ENCODE measurements at regions not wholly inside any gene's neighbourhood (a gene's known extent, or its start where the extent isn't known, plus 50 kb on each side); places are given as distances from the start of the nearest gene placed in this dataset.

DNA sequence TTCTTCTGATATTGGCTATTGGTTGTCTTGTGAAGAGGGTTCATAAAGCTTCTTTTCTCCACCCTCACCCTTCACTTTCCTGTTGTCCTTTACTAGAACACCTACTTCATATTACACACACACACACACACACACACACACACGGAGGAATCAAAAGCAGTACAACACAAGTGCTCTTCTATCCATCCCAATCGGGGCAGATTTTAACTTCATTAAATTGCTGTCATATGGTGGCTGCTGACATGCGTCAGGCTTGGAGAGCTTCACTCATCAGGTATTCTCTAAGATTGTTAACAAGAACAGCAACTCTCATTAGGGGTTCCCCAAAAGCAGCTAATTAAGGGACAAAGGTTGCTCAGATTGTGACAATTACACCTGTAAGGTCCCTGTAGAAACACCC is 239.1 kb upstream of the MEIS2 start:
- no peak for ATAC-seq (ENCODE audit: low read depth)
- Mint-ChIP-seq H3K27ac (no peak overlapping the region), H3K4me1 (no peaks in the 10 kb centered on the region), H3K4me3 (no peak overlapping the region), H3K36me3 (no peaks in the 10 kb centered on the region), H3K9me3 (peaks cover 2% of the 10 kb centered on the region), H3K27me3 (no peaks in the 10 kb centered on the region)
- DNase-seq (ENCODE audit: low spot score in 2 of 2), result no peak

DNA sequence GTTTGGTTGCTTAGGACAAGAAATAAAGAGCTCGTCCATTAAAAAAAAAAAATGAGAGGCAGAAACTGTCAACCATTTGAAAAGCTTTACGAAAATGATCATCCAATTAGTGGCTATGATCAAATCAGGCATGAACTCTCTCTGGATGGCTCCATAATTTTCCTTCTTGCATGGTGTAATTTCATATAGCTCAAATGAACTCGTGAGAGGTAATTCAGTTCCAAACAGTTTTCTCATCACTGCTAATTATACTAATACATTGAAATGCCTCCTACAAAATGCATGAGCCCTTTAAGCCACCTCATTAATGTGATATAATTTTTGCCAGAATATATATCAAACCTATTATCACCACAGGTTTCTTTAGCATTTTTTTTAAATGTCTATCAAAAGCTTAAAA is 239.5 kb upstream of the MEIS2 start:
- Mint-ChIP-seq H3K4me1 (no peaks in the 10 kb centered on the region), H3K36me3 (no peaks in the 10 kb centered on the region)
- no peak for ATAC-seq (ENCODE audit: low read depth)

DNA sequence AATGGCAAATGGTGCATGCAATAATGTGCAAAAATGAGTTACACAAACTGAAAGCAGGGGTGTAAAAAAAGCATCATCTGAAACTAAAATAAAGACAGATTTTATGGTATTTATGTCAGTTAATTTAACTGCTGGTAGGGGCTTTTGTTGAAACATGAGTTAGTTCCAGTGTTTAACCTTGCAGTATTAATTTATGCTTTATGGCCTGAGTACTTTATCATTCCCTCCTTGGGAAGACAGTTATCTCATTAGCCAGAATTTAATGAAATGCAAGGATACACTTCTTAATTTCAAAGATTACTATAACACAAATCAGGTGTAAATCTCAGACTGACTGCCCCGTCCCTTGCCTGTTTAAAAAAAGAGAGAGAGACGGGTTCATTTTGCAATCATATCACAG is 240.1 kb upstream of the MEIS2 start:
- H3K36me3 Mint-ChIP-seq, result no peaks in the 10 kb centered on the region
- no peaks in the 10 kb centered on the region for H3K27me3 Mint-ChIP-seq
- no peak for DNase-seq (ENCODE audit: low spot score in 2 of 2)
- no peak overlapping the region for H3K4me3 Mint-ChIP-seq
- H3K27ac Mint-ChIP-seq, result no peak overlapping the region
- no peaks in the 10 kb centered on the region for H3K4me1 Mint-ChIP-seq
- ATAC-seq (ENCODE audit: low read depth), result no peak
- H3K9me3 Mint-ChIP-seq, result no peaks in the 10 kb centered on the region

More for the DNA sequence above, 239.5 kb upstream of the MEIS2 start:
- Mint-ChIP-seq H3K27me3 (no peaks in the 10 kb centered on the region), H3K4me3 (no peak overlapping the region), H3K27ac (no peak overlapping the region), H3K9me3 (peaks cover 2% of the 10 kb centered on the region)
- no peak for DNase-seq (ENCODE audit: low spot score in 2 of 2)

DNA sequence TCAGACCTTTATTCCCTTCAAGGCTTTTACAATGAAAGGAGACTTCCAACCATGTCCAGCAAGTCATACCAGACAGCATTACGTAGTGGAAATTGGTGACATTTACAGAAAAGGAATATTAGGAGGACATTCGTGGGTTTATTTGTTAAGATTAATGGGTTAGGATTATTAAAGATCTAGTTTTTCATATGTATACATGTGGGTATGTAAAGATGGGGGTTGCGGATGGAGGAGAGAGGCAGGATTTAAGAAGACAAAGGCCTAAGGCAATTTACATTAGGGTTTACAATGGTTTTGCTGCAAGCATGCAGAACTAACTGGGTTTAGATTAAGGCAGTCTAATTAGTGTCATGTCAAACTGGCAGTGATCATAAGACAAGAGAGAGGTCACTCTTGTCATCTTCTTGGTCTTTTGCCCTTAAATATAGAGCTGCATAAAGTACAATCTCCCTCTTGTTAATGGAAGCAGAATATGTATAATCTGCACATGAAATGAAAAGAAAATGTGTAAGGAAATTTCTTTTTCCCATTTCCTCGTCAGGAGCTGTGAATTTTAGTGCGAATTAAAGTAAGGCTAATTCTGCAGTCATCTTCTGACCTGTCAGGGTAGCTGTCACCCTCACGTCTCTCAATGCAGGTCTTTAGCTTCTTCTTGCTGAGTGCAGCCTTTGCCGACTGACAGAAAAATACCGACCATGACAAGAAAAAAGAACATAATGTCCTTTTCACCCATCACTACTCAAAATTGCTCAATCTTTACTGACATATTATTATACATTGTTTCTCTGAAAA is 258.9 kb upstream of the MEIS2 start:
- no peak overlapping the region for H3K27ac Mint-ChIP-seq
- peaks cover 3% of the 10 kb centered on the region for H3K9me3 Mint-ChIP-seq
- ATAC-seq (ENCODE audit: low read depth), result no peak
- DNase-seq (ENCODE audit: low spot score in 2 of 2), result no peak
- H3K4me1 Mint-ChIP-seq, result no peaks in the 10 kb centered on the region
- H3K4me3 Mint-ChIP-seq, result no peak overlapping the region
- H3K27me3 Mint-ChIP-seq, result no peaks in the 10 kb centered on the region
- H3K36me3 Mint-ChIP-seq, result no peaks in the 10 kb centered on the region

DNA sequence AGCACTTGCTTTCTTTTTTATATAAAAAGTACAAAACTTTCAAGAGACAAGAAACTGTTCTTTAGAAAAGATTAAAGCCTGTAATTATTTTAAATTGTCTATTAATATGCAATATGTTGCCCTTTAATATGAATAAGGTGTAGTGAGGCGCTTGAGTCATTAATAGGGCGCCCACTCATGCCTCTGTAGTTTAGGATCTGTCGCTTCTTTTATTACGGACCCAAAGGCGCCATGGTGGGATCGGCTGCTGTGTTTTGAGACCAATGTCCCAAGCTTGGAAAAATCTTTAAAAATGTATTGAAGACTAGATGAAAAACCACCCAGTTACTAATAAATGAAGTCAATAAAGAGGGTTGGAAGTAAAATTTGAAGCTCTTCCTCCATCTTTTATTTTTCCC is 259.5 kb upstream of the MEIS2 start:
- H3K36me3 Mint-ChIP-seq, result no peaks in the 10 kb centered on the region
- H3K27ac Mint-ChIP-seq, result no peak overlapping the region
- H3K9me3 Mint-ChIP-seq, result peaks cover 3% of the 10 kb centered on the region
- DNase-seq (ENCODE audit: low spot score in 2 of 2), result no peak
- ATAC-seq (ENCODE audit: low read depth), result no peak
- no peaks in the 10 kb centered on the region for H3K4me1 Mint-ChIP-seq
- H3K4me3 Mint-ChIP-seq, result no peak overlapping the region
- no peaks in the 10 kb centered on the region for H3K27me3 Mint-ChIP-seq

DNA sequence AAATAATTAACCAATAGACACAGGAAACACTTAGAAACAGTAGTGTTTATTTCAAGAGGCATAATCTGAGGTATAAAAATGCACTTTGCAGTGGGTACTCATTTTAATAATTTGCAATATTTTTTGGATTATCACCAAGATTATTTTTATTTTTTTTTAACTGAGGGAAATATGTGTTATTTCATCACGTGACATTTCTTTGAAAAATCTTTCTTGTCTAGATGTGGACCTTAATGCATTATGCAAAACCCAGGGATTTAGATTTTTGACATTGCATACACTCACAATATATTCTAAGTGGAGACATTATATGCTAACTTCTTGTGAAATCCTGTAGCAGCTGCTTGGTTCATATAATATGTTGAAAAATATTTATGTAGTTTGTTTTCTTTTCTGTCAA is 260.4 kb upstream of the MEIS2 start:
- no peak overlapping the region for H3K4me3 Mint-ChIP-seq
- ATAC-seq (ENCODE audit: low read depth), result no peak

DNA sequence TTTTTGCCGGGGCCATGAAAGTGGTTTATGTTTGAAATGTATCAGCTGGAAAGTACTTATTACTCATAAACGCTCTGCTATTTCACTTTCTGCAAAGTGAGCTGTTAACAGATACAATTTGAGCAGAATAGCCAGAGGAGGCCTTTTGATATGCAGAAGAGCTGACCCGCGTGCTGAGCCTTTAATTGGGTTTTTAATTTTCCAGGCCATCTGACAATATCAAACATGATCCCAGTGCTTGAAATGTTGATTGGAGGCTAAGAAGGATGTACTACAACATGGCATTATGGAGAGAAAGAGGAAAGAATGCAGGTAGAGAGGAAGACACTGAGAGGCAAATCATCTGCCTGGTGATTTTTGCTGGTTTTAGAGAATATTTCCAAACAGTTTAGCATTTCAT is 261.3 kb upstream of the MEIS2 start:
- Mint-ChIP-seq H3K36me3 (no peaks in the 10 kb centered on the region), H3K4me1 (no peaks in the 10 kb centered on the region), H3K9me3 (peaks cover 3% of the 10 kb centered on the region), H3K4me3 (no peak overlapping the region), H3K27ac (no peak overlapping the region), H3K27me3 (no peaks in the 10 kb centered on the region)
- no peak for DNase-seq (ENCODE audit: low spot score in 2 of 2)
- no peak for ATAC-seq (ENCODE audit: low read depth)

More for the DNA sequence above, 260.4 kb upstream of the MEIS2 start:
- Mint-ChIP-seq H3K27me3 (no peaks in the 10 kb centered on the region), H3K4me1 (no peaks in the 10 kb centered on the region), H3K27ac (no peak overlapping the region), H3K36me3 (no peaks in the 10 kb centered on the region), H3K9me3 (peaks cover 2% of the 10 kb centered on the region)
- DNase-seq (ENCODE audit: low spot score in 2 of 2), result no peak

DNA sequence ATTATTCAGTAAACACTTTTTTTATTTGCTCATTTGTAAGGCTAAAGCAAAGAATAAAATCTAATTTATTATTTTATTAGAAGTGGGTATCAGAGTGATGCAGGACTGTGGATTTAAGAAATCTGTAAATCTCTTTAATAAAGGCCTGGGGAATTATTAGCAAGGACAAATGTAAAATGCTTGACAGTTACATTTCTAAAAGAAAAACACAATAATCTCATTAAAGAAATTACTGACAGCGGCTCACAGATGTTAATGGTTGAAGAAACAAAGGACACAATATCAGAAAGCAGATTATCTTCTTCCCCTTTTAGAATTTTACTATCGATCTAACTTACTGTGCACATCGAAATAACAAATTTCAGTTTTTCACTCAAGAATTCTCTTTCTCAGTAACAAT is 262.1 kb upstream of the MEIS2 start:
- no peaks in the 10 kb centered on the region for H3K36me3 Mint-ChIP-seq
- H3K27ac Mint-ChIP-seq, result no peak overlapping the region
- H3K27me3 Mint-ChIP-seq, result no peaks in the 10 kb centered on the region
- ATAC-seq (ENCODE audit: low read depth) (no peak), DNase-seq (ENCODE audit: low spot score in 2 of 2) (no peak)
- no peaks in the 10 kb centered on the region for H3K4me1 Mint-ChIP-seq
- peaks cover 3% of the 10 kb centered on the region for H3K9me3 Mint-ChIP-seq
- H3K4me3 Mint-ChIP-seq, result no peak overlapping the region

DNA sequence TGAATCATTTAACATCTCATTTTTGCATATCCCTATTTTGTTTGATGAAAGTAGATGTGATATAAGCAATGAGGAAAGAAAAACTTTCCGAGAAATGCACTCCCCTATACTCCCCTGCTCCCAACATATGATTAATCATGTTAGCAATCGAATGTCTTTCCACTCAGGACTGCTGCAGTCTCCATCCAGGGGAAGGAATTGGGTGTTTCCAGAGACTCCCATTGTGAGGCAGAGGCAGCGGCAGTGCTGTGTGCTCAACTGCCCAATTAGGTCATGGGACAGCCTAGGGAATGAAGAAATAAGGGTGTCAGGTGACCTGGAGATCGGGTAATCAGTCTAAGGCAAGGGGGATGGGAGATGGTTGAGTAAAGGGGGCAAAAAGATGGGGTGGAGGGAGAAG is 268.6 kb upstream of the MEIS2 start:
- Mint-ChIP-seq H3K36me3 (no peaks in the 10 kb centered on the region), H3K27ac (no peak overlapping the region), H3K27me3 (no peaks in the 10 kb centered on the region), H3K4me3 (no peak overlapping the region), H3K4me1 (no peaks in the 10 kb centered on the region), H3K9me3 (peaks cover 15% of the 10 kb centered on the region)
- ATAC-seq (ENCODE audit: low read depth), result no peak
- DNase-seq (ENCODE audit: low spot score in 2 of 2), result no peak

DNA sequence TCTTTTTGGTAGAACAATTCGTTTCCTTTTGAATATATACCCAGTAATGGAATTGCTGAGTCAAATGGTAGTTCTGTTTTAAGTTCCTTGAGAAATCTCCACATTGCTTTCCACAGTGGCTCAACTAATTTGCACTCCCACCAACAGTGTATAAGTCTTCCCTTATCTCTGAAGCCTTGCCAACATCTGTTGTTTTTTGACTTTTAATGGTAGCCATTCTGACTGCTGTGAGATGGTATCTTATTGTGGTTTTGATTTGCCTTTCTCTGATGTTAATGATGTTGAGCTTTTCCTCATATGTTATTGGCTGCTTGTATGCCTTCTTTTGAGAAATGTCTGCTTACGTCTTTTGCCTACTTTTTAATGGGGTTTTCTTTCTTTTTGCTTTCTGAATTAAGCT is 270.6 kb upstream of the MEIS2 start:
- no peak overlapping the region for H3K27ac Mint-ChIP-seq
- H3K36me3 Mint-ChIP-seq, result no peaks in the 10 kb centered on the region
- no peaks in the 10 kb centered on the region for H3K4me1 Mint-ChIP-seq
- peaks cover 15% of the 10 kb centered on the region for H3K9me3 Mint-ChIP-seq
- DNase-seq (ENCODE audit: low spot score in 2 of 2) (no peak), ATAC-seq (ENCODE audit: low read depth) (no peak)
- H3K4me3 Mint-ChIP-seq, result no peak overlapping the region
- H3K27me3 Mint-ChIP-seq, result no peaks in the 10 kb centered on the region

DNA sequence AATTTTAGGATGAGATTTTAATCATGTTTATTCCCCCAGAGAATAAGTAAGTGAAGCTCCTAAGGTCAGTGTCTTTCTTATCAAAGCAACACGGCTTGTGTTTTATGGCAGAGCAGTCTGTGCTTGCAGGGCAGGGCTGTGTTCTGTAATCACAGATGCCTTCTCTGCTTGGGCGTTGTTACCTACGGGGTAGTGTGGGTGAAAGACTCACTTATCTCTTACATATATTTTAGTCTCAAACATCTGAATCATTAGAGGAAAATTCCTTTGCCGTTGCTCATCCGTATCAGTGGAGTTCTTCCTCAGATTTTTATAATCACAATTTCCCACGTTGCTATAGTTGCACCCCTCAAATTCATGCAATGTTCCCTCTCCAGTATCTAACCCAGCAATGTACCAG is 271.7 kb upstream of the MEIS2 start:
- DNase-seq (ENCODE audit: low spot score in 2 of 2) (no peak), ATAC-seq (ENCODE audit: low read depth) (no peak)
- Mint-ChIP-seq H3K4me1 (no peaks in the 10 kb centered on the region), H3K4me3 (no peak overlapping the region), H3K27me3 (no peaks in the 10 kb centered on the region), H3K36me3 (no peaks in the 10 kb centered on the region), H3K9me3 (peaks cover 14% of the 10 kb centered on the region), H3K27ac (no peak overlapping the region)

DNA sequence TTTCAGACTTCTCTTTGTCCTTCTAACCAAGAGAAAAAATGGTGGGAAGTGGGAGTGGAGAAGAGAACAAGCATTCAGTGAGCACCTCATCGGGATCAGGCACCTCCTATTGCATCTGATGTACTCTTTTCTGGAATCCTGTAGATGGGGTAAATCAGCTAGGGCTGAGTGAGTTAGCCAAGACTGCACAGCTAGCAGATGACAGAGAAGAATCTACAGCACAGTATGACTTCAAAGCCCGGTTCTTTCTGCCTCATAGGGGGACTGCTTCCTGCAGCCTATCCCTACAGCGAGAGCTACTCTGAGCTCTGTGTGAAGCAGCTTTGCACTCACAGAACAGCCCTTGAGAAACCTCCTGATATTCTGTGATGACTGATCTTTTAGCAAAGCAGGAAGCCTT is 275.2 kb upstream of the MEIS2 start:
- Mint-ChIP-seq H3K27me3 (no peaks in the 10 kb centered on the region), H3K4me1 (no peaks in the 10 kb centered on the region), H3K9me3 (peaks cover 6% of the 10 kb centered on the region), H3K4me3 (no peak overlapping the region), H3K36me3 (no peaks in the 10 kb centered on the region), H3K27ac (no peak overlapping the region)
- no peak for ATAC-seq (ENCODE audit: low read depth)
- no peak for DNase-seq (ENCODE audit: low spot score in 2 of 2)

DNA sequence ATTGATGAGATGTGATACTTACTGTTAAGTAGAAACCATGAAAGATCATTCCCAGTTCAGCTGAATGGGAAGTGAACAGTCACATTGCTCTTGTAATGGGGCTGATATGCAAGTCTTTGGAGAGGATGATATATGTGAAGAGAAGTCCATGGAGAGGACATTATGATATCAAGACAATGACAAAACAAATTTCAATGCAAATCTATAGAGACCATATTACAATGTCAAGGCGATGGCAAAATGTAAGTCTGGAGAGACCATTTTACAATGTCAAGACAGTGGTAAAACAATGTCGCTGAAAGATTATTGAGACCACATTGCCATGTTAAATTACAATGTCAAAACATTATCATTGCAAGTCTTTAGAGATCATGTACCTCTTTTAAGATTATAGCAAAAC is 277.1 kb upstream of the MEIS2 start:
- Mint-ChIP-seq H3K4me1 (no peaks in the 10 kb centered on the region), H3K4me3 (no peak overlapping the region), H3K9me3 (peaks cover 4% of the 10 kb centered on the region), H3K36me3 (no peaks in the 10 kb centered on the region), H3K27ac (no peak overlapping the region), H3K27me3 (no peaks in the 10 kb centered on the region)
- DNase-seq (ENCODE audit: low spot score in 2 of 2), result no peak
- no peak for ATAC-seq (ENCODE audit: low read depth)

DNA sequence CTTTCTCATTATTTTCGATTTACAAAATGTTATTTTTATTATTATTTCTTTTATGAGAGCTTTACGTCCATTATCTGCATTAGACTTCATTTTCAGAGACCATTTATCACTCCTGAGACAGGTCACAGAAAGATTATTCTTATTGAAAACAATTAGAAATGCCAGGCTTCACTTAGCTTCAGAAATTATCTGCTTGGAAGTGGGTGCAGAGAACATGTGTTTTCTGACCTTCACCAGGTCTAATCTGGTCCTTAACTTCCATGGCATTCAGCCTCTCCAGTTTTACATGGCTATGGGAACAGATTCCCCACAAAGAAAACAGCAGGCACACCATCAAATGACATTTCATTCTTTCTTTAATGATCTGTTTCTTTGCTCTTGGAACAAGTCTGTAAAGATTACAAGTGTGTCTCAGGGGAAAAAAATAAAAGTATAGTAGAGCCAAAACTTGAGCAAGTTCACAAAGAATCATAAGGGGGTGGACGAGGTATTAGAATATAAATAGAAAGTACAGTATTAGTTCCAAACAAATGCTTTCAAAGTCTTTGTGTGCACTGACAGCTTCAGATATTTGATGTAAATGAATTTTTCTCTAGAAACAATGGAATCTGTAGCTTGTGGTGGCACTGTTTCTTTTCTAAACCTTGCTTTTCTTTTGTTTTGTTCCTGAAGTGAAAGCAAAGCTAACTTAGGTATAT is 294.2 kb upstream of the MEIS2 start:
- ATAC-seq (ENCODE audit: low read depth) (no peak), DNase-seq (ENCODE audit: low spot score in 2 of 2) (no peak)
- Mint-ChIP-seq H3K36me3 (no peaks in the 10 kb centered on the region), H3K27me3 (no peaks in the 10 kb centered on the region), H3K9me3 (peaks cover 8% of the 10 kb centered on the region), H3K27ac (no peak overlapping the region), H3K4me1 (no peaks in the 10 kb centered on the region), H3K4me3 (no peak overlapping the region)

DNA sequence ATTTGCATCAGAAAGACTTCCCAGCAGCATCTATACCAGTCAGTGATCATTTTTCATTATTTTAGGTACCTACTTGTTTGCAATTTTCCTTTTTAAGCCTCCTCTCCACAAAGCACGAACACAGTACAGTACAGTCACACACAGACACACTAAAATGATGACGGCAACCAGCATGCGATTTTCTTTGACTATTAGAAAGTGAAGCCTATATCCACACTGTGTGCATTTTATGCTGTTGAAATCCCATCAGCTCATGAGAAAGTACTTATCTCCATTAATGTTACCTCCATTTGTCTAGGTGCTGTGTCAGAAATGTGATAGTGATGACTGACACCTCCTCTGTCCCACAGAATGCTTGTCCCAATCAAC is 294.7 kb upstream of the MEIS2 start:
- peaks cover 6% of the 10 kb centered on the region for H3K9me3 Mint-ChIP-seq
- no peak overlapping the region for H3K27ac Mint-ChIP-seq
- no peaks in the 10 kb centered on the region for H3K36me3 Mint-ChIP-seq
- no peak for DNase-seq (ENCODE audit: low spot score in 2 of 2)
- H3K4me3 Mint-ChIP-seq, result no peak overlapping the region
- no peak for ATAC-seq (ENCODE audit: low read depth)
- no peaks in the 10 kb centered on the region for H3K4me1 Mint-ChIP-seq
- H3K27me3 Mint-ChIP-seq, result no peaks in the 10 kb centered on the region
